ENCODE measurements at regions not wholly inside any gene's neighbourhood (a gene's known extent, or its start where the extent isn't known, plus 50 kb on each side); places are given as distances from the start of the nearest gene placed in this dataset.

- peaks cover 16 to 21% of the 10 kb centered on the region in 2 donors for H3K9me3 Mint-ChIP-seq
- H3K27me3 ChIP-seq (ENCODE audit: control insufficient read depth, insufficient read depth, low read length), result no peaks in the 10 kb centered on the region
- H3K4me3 ChIP-seq (ENCODE audit: low read length), result no peak overlapping the region
- intact Hi-C loops (cut with micrococcal nuclease), result no loop called here
- TF ChIP-seq CTCF (IDR thresholded peaks at IDR 0.05), result no peak
- H3K4me3 Mint-ChIP-seq, result no peak overlapping the region
- no peaks in the 10 kb centered on the region for H3K27me3 Mint-ChIP-seq (ENCODE audit: low read depth in 2 of 2)
- DNase-seq (no peak), ATAC-seq (no peak)
- no peak overlapping the region for H3K27ac Mint-ChIP-seq
- 92% methylated on average over 1 of the region's 2 CpGs for WGBS (ENCODE audit: insufficient coverage)
- H3K4me1 Mint-ChIP-seq, result no peaks in the 10 kb centered on the region
- peaks cover 4% of the 10 kb centered on the region for H3K9me3 ChIP-seq (ENCODE audit: control insufficient read depth, insufficient read depth, low read length)
- no peak overlapping the region for H3K27ac ChIP-seq (ENCODE audit: low read length)
- no peaks in the 10 kb centered on the region for H3K4me1 ChIP-seq (ENCODE audit: control insufficient read depth, insufficient read depth, low read length)
- no peaks in the 10 kb centered on the region for H3K36me3 ChIP-seq (ENCODE audit: control insufficient read depth, insufficient read depth, low read length)
- H3K36me3 Mint-ChIP-seq, result no peaks in the 10 kb centered on the region
Measured at GRCh38 chr13:59086147-59086546, 1077.6 kb downstream of the DIAPH3 start.

- no peaks in the 10 kb centered on the region for H3K4me1 Mint-ChIP-seq
- no peaks in the 10 kb centered on the region for H3K36me3 ChIP-seq (ENCODE audit: control insufficient read depth, insufficient read depth, low read length)
- H3K9me3 ChIP-seq (ENCODE audit: control insufficient read depth, insufficient read depth, low read length), result no peaks in the 10 kb centered on the region
- H3K36me3 Mint-ChIP-seq, result no peaks in the 10 kb centered on the region
- ATAC-seq (no peak), DNase-seq (no peak)
- H3K27ac ChIP-seq (ENCODE audit: low read length), result no peak overlapping the region
- no peaks in the 10 kb centered on the region for H3K27me3 Mint-ChIP-seq (ENCODE audit: low read depth in 2 of 2)
- no peak overlapping the region for H3K4me3 Mint-ChIP-seq
- H3K9me3 Mint-ChIP-seq, result peaks cover 6 to 13% of the 10 kb centered on the region in 2 donors
- H3K27ac Mint-ChIP-seq, result no peak overlapping the region
- no peak for TF ChIP-seq CTCF (IDR thresholded peaks at IDR 0.05)
- H3K27me3 ChIP-seq (ENCODE audit: control insufficient read depth, insufficient read depth, low read length), result no peaks in the 10 kb centered on the region
- no peaks in the 10 kb centered on the region for H3K4me1 ChIP-seq (ENCODE audit: control insufficient read depth, insufficient read depth, low read length)
- WGBS (ENCODE audit: insufficient coverage), result 83% methylated on average over 2 of the region's 2 CpGs
- intact Hi-C loops (cut with micrococcal nuclease), result no loop called here
- no peak overlapping the region for H3K4me3 ChIP-seq (ENCODE audit: low read length)
Measured at GRCh38 chr13:59088716-59089115, 1075.0 kb downstream of the DIAPH3 start.

- Mint-ChIP-seq H3K27ac (no peak overlapping the region), H3K27me3 (ENCODE audit: low read depth in 2 of 2) (no peaks in the 10 kb centered on the region), H3K9me3 (peaks cover 5 to 7% of the 10 kb centered on the region in 2 donors), H3K4me1 (no peaks in the 10 kb centered on the region), H3K36me3 (no peaks in the 10 kb centered on the region), H3K4me3 (no peak overlapping the region)
- ATAC-seq (no peak), DNase-seq (no peak)
- Histone ChIP-seq H3K4me3 (ENCODE audit: low read length) (no peak overlapping the region), H3K4me1 (ENCODE audit: control insufficient read depth, insufficient read depth, low read length) (no peaks in the 10 kb centered on the region), H3K9me3 (ENCODE audit: control insufficient read depth, insufficient read depth, low read length) (no peaks in the 10 kb centered on the region), H3K27me3 (ENCODE audit: control insufficient read depth, insufficient read depth, low read length) (no peaks in the 10 kb centered on the region), H3K27ac (ENCODE audit: low read length) (no peak overlapping the region), H3K36me3 (ENCODE audit: control insufficient read depth, insufficient read depth, low read length) (no peaks in the 10 kb centered on the region)
- 90% methylated on average over 1 of the region's 2 CpGs for WGBS (ENCODE audit: insufficient coverage)
- intact Hi-C loops (cut with micrococcal nuclease), result no loop called here
- no peak for TF ChIP-seq CTCF (IDR thresholded peaks at IDR 0.05)
Measured at GRCh38 chr13:59094181-59094580, 1069.5 kb downstream of the DIAPH3 start.

- Histone ChIP-seq H3K27ac (ENCODE audit: low read length) (no peak overlapping the region), H3K9me3 (ENCODE audit: control insufficient read depth, insufficient read depth, low read length) (no peaks in the 10 kb centered on the region), H3K4me1 (ENCODE audit: control insufficient read depth, insufficient read depth, low read length) (no peaks in the 10 kb centered on the region), H3K4me3 (ENCODE audit: low read length) (no peak overlapping the region), H3K27me3 (ENCODE audit: control insufficient read depth, insufficient read depth, low read length) (no peaks in the 10 kb centered on the region), H3K36me3 (ENCODE audit: control insufficient read depth, insufficient read depth, low read length) (no peaks in the 10 kb centered on the region)
- Mint-ChIP-seq H3K27ac (no peak overlapping the region), H3K4me3 (no peak overlapping the region), H3K9me3 (peaks cover 4 to 7% of the 10 kb centered on the region in 2 donors), H3K36me3 (no peaks in the 10 kb centered on the region), H3K27me3 (ENCODE audit: low read depth in 2 of 2) (no peaks in the 10 kb centered on the region), H3K4me1 (no peaks in the 10 kb centered on the region)
- intact Hi-C loops (cut with micrococcal nuclease), result no loop called here
- no peak for TF ChIP-seq CTCF (IDR thresholded peaks at IDR 0.05)
- ATAC-seq (no peak), DNase-seq (no peak)
- 81% methylated on average over 5 of the region's 6 CpGs for WGBS (ENCODE audit: insufficient coverage)
Measured at GRCh38 chr13:59099182-59099974, 1064.3 kb downstream of the DIAPH3 start.
